HG03159 (cell line): ENCODE measurements at regions not wholly inside any gene's neighbourhood (a gene's known extent, or its start where the extent isn't known, plus 50 kb on each side); places are given as distances from the start of the nearest gene placed in this dataset.

Experiments used
- ATAC-seq: cut with Tn5 transposase; IDR thresholded peaks from one replicate; pipeline ENCODE4 v1.9.1; 2021; ENCODE audit warnings: mild to moderate bottlenecking, moderate library complexity; ENCODE audit not compliant: unreplicated experiment

DNA sequence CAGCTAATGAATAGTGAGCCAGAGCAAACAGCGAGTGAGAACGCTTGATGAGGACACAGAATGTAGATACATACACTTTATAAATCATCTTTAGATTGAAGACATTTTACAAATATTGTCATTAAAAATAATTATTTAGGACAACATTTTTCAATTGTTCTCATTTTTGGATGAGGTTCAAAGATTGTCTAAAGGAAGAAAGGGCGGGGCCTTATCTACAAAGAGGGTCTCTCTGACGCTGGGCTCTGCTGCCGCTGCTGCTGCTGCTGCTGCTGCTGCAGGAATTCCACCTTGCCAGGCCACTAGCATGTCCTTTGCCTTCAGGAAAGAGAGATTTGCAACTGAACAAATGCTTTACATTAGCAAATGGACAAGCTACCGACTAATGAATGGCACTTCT lies 220.7 kb upstream of the TMEM161B start:
- no peak for ATAC-seq

- ATAC-seq = no peak
Measured at GRCh38 chr5:88488561-88488960, 219.9 kb upstream of the TMEM161B start.

DNA sequence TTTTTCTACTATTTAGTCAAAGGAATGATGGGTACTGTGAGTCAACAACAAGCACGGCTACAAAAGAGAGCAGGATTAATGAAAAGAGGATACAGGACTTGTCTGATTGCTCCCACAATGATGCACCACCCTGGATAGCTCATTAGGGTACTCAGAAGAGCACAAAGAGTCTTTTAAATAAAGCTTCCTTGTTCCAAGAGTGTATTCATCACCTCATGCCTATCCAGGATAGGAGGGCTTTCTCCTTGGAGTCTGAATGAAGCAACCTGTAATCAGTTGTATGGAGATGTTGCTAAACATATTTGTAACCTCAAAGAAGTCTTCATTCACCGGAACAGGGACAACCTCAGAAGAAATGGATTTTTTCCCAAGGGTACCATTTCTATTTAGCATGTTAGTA lies 219.5 kb upstream of the TMEM161B start:
- no peak for ATAC-seq

GRCh38 chr5:88487066-88487465 lies 218.4 kb upstream of the TMEM161B start:
- no peak for ATAC-seq

DNA sequence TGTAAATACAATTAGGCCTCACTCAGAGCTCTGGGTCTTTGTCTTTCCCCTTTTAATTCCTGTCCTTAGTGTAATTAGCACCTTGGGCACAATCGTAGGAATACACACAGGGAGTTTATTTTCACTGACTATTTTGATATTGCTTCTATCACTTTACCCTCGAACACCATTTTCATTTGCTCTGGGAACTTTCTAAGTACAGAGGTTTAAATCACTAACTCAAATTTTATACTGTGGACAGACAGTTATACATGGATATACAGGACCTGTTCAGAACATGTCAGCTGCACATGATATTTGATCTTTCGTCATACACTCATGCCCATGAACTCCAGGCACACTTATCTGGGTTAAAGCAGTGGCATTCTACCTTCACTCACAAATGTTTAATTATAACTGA lies 217.8 kb upstream of the TMEM161B start:
- ATAC-seq = no peak

- no peak for ATAC-seq
Measured at GRCh38 chr5:88485531-88485930, 216.9 kb upstream of the TMEM161B start.

DNA sequence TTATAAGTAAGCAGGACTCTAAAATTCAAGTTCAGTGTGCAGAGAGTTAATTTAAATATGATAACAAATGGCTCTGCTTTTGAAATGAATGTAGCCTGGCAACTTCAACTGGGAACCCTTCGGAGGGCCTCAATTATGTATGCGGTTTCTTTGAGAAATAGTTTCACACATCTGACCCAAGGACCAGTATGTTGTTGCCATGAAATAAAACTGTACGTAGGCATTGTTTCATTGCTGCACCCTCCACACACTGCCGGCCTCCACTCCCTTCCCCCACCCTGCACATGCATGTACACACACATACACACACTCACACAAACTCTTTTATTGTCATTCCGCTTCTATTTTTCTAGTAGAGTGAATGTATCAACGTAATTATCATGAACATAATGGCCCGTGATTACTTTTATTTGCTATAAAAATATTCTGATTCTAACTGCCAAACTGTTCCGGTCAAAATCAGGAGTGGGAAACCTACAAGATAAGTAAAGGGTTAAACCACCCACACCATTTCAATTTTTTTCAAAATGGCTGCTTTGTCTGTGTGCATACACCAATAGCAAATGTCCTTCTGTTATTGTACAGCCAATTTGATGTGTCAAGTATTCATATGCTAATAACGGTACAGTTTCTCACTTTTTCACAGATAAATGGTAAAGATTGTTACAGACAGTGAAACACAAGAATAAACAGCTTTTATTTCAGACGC lies 215.5 kb upstream of the TMEM161B start:
- no peak for ATAC-seq

DNA sequence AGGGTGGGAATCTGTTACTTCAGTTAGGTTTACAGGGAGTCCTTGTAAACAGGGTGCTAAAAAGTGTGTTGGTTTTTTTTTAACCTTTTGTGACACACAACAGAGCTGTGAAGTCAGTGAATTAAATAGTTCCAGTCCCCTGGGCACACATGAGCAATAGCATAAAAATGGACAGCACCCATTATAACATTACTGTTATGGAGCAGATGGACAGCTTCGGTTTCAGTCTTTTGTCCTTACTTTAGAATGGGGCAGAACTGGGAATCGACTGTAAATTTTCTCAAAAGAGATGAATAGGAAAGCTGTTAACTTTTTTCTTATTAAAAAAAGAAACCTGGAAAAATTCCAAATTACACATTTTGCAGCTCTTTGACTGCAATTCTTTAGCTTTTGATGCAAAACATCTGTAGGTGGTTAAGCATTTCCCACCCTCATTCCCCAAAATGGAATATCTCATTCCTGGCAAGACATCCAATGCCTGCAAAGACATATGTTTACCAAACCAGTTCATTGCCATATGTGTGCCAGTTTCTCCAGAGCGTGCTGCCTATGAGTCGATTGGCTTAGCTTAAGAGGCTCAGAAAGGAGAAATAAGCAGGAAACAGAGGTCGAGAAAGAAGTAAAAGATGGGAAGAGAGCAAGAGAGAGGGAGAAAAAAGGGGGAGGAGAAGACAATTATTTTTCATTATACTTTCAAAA lies 212.3 kb upstream of the TMEM161B start:
- no peak for ATAC-seq

DNA sequence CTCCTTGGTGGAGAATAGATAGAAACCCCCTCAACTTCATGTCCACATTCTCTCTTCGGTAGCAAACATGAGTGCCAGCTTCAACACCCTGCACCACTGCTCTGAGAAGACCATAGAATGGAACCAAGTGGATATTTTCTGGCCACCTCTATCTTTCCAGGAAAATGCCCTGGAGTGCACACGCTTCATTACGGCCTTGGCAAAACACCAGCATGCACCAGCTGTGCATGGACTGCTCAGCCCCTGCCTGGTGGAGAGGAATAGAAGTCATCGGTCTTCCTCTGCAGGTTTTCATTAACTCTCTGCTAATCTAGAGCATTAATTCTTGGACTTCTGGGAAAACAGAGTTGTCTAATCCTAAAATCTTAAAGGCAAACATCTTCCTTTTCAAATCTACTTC lies 211.6 kb upstream of the TMEM161B start:
- ATAC-seq = no peak

DNA sequence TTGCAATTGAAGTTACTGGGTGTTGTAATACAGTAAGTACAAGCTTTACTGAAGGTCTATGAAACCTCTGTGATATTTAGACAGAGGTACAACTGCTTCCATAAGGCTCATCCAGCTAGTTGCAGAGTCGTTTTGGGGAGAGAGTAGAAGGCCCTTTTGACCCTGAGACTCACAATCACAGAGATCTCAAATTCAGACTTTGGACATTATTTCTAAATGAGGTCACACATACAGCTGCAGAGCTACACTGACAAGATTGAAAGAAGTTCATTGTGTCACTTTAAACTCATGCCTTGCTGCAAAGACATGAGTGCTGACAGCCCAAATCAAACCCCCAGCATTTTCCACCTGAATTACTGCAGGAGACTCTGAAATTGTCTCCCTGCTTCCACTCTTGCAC lies 205.9 kb upstream of the TMEM161B start:
- no peak for ATAC-seq

DNA sequence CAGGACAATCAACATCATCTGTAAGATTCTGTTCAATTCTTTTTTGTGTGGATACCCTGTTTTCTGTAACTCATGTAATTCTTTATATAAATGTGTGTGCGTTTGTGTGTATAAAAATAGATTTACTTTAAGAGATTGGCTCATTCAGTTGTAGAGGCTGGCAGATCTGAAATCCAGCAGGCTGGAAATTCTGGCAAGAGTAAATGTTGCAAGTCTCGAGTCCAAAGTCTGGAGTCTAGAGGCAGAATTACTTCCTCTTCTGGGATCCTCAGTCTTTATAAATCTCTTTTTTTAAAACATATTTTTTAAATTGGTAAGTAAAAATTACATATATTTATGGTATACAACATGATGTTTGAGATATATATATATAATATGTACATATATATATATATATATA lies 202.1 kb upstream of the TMEM161B start:
- no peak for ATAC-seq

DNA sequence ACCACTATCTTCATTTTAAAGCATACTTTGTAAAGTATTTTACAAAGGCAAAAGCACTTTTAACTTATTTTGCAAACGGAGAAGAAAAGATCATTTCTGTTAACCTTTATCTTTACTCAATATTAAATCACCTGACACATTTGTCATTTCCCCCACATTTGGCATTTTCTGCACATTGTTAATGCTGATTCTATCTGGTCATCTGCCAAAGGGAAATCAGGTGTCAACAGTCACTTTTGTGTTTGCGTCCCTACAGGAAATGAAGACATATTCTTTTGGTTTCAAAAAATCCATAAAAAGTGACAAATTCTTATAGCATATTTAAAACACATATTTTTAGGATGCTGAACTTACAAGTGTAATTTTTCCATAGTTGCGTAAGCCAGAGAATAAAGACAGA lies 191.3 kb upstream of the TMEM161B start:
- ATAC-seq = no peak

DNA sequence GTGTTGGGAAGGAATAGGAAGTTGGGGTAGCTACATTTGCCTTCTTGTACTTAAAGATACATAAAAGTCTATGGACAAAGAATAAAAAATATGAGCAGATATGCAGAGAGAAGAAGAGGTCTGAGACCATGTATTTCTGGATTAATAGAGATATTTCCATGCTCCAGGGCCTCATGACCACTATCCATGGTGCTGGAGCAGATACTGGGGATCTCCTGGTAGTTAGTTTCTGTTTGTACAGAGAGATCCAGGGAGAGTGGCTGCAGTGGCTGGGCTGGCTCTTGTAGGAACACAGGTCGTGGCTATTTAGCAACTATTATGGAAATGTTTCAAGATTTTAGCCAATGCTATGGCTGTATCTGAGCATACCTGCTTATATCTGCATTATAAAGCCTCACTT lies 184.2 kb upstream of the TMEM161B start:
- no peak for ATAC-seq

GRCh38 chr5:88450239-88450638 lies 181.6 kb upstream of the TMEM161B start:
- ATAC-seq = no peak

DNA sequence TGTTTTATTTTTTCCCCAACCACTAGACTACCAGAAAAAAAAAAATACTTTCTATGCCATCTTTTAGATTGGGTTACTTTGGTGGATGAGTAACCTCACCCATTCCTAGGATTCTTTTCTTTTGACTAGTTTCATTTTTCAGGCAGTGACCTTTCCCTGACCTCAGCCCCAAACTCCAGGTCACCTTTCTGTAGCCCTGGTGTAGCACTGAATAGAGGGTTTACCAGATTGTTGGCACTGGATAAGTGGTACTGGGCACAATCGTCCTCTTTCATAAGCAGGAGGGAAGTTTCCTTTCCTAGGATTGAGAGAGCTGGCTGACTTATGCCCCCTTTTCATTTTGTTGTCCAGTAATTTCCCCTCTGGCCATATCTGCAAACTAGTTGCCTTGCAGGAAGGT lies 169.4 kb upstream of the TMEM161B start:
- ATAC-seq = no peak

GRCh38 chr5:88436290-88436689 lies 167.6 kb upstream of the TMEM161B start:
- no peak for ATAC-seq

- ATAC-seq = no peak
Measured at GRCh38 chr5:88428633-88429032, 160.0 kb upstream of the TMEM161B start.

DNA sequence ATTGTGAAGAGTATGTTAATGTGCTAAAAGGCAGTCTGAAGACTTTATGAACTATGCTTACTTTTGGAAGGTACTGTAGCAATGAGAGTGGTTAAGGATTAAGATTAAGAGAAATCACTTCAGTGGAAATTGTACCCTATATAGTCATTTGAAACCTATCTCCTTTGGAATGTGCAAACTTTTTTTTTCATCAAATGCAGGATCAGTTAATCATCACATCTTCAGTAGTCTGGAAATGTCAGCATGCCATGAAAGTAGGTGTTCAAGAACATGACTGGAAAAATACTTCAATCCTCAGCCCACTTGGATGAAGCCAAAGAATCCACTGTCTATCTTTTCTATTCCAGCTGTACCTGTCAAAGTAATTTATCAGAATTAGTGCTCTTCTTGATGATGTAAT lies 157.8 kb upstream of the TMEM161B start:
- ATAC-seq = no peak

- ATAC-seq = no peak
Measured at GRCh38 chr5:88425124-88425523, 156.5 kb upstream of the TMEM161B start.

DNA sequence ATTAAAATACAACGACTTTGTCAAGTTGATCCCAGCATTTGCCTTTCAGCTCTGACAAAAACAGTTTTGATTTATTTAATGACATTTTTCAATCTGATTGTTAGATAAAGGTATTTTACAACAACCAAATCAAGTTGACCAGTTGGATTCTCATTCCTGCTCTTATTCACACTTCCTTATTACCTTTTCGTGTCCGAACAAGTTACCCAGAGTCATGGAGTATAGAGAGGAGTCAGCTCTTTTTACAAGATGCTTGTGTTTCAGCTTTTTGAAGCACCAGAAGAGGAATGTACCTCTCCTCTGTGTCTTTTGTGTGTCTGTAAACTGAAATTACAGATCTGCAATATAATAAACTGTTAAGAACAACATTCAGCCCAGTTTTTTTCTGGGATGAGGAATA lies 151.3 kb upstream of the TMEM161B start:
- ATAC-seq = no peak

GRCh38 chr5:88407341-88407740 lies 138.7 kb upstream of the TMEM161B start:
- no peak for ATAC-seq

DNA sequence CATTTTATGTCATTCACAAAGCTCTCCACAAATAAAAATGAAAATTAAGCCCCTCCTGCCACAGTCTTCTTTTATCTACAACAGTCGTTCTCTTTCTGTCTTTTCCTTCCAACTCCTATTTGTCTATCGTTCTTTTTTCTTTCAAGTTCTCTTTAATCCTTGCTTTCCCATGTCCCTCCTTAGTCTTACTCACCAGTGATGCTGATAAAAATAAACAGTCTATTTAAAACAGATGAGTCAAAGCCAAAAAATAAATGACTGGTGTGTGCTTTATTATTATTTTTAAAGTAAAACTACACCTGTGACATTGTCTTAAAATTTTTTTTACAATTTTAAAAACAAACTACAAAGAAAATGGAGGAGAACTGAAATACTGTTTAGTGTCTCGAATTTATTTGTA lies 137.1 kb upstream of the TMEM161B start:
- no peak for ATAC-seq

DNA sequence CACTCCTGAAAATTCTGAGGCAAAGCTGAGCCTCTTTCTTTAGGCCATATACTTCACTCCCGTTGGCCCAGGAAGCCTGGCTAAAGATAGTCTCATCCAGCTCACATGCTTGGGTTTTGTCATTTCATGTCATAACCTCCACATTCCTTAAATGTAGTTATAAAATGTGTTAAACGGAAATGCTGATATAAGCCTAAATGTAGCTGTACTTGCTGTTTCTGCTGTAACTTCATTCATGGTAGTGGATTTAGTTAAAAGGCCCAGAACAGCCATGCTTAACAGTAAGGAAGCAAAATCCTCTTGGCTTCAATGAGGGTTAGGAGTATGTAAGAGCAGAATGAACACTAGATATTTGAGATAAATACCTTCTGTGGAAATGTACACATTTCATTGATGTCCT lies 135.8 kb upstream of the TMEM161B start:
- ATAC-seq = no peak
